NCI-H2029 treated with DMSO at 0.1 percent for 48 hours (cell line): ENCODE measurements at regions not wholly inside any gene's neighbourhood (a gene's known extent, or its start where the extent isn't known, plus 50 kb on each side); places are given as distances from the start of the nearest gene placed in this dataset.
"Not testable (repeated sequence)": the region's sequence is repeated elsewhere in the genome, so short reads cannot be mapped to it uniquely, and the experiment has no call there.

ENCODE experiments used
- DNase-seq: peaks from one replicate; lab custom pipeline; 2025; lab: John Stamatoyannopoulos, UW

DNA sequence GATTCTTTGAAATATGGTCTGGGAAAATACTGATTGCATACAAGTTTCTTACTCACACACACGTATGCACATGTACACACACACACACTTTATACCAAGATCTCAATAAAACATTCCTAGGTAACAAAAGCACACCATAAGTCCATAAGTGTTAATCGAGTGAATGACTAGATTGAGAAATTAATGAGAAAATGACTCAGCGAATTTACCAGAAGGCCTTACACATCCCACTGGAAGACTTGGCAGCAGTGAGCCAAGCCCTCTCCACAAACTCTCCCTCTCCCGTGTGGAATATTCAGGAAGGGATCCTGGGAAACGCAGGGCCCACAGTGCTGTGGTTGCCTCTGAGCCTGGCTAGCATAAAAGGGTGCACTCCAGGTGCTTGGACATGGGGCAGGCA is 227.2 kb downstream of the LY86 start:
- no peak for DNase-seq

DNA sequence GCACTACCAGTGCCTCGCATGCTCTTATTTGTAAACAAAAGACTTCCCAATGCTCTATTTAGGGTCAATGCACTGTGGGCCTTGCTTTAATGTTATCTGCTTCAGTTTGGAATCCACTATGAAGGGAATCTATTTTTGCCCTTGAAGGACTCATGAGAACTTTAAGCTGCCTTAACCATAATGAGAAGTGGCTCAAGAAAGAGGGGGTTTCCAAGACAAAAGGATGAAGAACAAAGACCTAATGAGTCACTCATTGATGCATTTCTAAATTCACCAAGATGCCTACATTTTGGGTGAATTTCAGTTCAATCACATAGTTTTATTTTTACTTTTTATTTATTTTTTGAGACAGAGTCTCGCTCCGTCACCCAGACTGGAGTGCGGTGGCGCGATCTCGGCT is 228.2 kb downstream of the LY86 start:
- no peak for DNase-seq

DNA sequence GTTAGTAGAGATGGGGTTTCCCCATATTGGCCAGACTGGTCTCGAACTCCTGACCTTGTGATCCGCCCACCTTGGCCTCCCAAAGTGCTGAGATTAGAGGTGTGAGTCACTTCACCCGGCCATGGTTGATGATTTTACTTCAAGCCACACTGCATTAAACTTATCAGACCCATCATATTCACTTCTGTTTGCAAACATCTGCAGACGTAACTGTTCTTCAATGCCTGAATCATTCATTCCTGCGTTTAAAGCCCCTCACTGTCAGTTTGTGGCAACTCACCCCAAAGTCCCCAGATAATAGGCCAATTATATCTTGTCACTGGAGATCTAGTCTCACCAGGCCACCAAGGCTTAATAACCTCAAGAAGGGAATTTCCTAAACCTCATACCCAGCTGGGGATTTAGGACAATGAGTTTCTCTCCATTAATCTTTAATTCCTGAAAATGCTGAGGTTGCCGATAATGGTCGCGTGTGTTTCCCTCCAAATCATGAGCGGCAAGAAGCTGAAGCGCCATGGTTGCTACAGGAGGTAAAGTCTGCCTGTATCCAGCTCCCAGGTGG is 229.6 kb downstream of the LY86 start:
- DNase-seq = no peak

DNA sequence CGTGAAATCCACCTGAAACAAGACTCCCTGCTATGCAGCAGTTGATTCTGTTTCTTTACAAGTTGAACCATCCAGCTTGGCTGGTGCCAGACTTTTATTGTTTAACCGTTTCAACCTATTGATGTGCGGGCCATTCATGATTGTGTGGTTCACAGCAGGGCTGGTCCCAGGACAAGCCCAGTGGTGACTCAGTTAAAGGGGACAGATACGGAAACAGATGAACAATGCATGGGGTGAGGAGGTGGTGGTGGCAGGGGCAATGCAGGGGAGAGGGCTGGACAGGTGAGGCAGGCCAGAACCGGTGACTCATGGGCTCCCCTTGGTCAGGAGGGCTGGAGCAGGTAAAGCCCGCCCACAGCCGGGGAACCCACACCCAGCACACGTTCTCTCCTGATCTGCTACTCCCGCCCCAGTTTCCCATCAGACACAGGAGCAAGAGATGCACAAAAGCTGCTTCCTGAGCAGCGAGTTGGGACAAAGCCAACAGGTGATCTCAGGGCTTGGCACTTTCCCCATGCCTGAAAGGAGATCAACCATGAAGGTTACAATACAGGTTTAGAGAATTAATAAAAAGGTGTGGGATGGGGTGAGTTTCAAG is 232.2 kb downstream of the LY86 start:
- DNase-seq = peak; percentile 99

DNA sequence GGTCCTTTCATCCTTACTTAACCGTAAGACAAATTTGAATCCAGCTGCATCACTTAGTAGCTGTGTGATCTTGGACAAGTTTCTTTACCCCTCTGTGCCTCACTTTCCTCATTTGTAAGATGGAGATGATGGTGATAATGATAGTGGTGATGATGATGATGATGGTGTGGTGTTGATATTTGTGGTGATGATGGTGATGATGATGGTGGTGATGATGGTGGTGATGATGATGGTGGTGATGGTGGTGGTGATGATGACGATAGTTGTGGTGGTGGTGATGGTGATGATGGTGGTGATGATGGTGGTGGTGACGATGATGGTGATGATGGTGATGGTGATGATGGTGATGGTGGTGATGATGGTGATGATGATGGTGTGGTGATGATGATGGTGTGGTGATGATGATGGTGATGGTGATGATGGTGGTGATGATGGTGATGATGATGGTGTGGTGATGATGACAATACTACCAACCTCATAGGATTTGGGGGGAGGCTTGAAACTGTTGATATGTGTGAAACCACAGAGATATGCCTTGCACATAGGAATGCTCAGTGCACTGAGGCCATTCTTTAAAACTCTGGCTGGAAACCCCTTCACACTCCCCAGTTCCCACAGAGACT is 233.2 kb downstream of the LY86 start:
- no peak for DNase-seq

DNA sequence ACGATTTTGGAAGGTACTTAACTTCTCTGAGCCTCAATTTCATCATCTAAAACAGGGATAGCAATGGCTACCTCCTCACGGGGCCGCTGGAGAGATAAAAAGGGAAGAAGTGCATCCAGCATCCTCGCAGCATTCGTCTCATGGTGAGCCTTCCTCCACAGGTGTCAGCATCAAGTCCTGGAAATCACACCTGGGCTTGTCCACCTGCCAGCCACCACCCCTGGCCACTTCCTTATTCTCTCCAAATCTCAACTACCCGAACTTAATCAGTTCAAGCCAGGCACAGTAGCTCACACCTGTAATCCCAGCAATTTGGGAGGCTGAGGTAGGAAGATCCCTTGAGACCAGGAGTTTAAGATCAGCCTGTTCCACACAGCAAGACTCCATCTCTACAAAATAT is 234.5 kb downstream of the LY86 start:
- DNase-seq = no peak

DNA sequence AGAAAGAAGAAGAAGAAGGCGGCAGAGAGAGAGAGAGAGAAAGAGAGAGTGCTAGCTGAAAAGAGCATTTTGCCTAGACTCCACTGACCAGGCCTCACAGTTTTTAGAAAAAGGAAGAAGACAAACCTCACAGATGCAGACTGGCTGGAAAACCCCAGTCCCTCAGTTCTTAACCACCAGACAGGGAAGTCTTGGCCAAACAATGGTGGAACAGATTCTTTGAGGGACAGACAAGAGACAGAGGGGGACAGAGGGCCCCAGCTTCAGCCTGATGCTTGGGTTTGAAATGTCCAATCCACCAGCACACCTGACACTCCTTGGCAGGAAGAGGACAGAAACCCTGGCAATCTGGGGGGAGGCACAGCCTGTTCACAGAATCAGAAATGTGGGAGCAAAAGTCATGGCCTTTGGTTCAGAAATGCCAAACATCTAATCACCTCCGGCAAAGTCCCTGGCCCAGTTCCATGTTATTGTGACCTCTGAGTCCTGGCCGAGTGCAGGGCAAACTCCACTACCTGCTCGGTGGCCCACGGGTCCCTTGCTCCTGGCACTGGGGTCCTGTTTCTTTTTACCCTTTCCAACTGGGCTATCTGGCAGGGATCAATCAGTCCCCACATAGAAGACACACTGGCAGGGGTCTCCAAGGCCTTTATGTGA is 235.2 kb downstream of the LY86 start:
- DNase-seq = no peak

DNA sequence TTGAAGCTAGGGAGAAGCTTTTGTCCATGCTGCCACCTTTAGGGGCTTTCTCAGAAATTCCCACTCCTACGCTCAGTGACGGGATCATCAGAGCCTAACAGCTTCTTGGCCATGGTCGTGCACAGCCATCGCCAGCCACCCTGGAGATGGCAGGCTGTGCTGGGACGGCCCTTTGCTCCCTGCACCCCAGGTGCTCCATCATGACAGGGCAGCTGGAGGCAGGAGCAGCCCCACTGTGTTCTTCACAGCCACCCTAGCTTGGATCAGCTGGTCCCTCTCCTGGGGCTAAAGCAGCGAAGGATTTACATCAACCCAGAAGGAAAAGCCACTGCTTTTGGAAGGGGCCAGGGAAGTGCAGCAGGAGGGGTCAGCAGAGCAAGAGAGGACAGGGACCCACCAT is 235.9 kb downstream of the LY86 start:
- no peak for DNase-seq

DNA sequence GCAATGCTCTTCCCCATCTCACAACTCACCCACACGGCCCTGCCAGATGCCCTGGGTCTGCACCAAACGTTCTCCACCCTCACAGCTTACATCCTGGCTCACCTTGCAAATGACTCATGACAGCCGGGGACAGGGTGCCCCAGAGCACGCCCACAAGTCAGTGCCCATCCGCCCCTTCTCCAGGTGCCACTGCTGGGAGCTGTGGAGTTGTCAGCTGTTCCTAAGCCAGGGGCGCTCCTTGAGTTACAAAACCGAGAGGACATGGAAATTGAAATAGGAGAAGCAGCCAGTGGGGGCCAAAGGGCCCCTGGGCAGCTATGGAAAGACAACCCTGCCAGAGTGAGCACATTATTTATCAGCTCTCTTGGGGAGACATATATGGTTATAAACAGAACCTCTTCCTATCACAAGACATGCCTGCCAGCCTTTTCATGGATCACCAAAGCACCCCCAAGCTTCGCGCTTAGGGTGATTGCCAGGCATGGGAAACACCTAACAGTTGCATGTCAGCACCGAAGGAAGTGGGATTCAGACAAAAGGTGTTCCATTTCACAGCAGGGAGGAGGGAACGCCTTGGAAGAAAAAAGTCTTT is 236.8 kb downstream of the LY86 start:
- DNase-seq = peak; percentile 99

DNA sequence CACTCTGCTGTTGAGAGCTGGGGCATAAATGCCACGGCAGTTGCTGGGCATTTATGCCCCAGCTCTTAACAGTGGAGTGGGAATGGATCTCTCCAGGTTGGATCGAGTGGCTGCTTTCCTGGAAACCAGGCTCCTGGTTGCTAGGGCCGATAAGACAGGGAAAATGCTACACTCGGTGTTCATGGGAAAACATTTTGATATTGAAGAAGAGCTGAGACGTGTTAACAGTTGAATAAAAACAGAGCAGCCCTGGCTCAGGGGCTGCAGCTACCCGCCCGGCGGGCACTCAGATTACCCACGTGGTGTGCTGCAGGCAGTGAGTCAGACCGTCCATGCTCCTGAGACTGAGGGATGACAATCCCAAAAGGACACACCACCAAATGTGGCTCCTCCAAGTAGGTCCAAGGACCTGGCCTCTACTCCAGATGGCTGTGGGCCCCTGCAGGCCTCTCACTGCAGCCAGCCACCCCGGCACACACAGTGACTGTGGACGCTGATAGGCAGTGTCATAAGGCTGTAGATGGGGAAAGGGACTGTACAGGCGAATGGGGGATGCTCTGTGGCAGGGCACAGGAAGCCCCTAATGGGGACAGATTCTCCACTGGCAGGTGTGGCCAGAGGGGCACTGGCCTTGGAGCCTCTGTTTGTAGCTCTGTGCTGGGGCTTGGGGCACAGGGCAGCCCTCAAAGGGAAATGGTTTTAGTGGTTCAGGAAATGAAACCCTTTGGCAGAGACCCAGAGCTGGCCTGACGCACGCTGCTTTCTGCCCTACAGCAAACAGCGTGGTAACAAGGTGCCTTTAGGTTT is 237.8 kb downstream of the LY86 start:
- peak; percentile 99 for DNase-seq

DNA sequence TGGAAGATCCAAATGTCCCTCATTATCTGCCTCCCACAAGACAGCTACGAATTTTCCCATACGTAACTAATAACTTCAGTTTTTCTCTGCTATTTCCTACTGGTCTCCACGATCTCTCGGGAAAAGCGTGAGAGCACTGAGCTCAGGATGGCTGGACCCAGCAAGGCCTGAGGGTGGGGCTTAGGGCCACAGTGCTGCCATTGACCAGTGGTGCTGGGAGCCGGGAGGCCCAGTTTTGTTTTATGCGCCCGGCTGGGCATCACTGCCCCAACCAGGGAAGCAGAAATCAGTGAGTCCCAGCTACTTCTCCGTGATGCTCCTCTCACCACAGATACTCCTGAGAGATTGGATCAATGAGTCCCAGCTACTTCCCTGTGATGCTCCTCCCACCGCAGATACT is 238.4 kb downstream of the LY86 start:
- DNase-seq = no peak

DNA sequence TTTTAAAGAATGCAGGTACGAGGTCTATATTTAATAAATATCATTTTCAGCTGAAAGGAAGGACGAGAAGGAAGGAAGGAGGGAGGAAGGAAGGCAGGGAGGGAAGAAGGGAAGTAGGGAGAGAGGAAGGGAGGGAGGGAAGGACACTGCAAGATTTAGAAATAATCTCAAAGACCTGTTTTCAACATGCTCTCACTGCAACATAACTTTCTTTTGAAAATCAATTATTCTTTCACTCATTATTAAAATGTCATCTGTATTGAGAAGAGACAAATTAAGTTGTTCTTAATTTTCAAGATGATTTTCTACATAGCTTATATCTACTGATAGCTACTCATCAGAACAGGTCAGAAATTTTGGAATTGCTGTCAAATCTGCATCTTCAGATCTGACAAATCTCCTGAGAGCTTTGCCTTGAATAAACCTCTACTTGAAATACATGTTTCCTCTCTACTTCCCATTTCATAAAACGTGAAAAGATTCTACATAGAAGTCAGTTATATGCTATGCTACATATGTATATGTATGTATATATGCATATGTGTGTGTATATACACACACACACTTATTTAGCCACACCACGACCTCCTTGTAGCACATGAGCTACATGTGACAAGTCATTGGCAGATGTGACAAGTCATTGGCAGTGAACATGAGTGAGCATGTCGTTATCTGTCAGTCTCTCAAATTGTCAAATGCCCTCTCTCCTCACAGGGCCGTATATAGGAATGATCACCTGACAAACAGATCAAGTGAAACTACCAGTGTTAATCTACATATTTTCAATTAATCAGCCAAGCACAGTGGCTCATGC is 241.6 kb downstream of the LY86 start:
- DNase-seq = no peak

DNA sequence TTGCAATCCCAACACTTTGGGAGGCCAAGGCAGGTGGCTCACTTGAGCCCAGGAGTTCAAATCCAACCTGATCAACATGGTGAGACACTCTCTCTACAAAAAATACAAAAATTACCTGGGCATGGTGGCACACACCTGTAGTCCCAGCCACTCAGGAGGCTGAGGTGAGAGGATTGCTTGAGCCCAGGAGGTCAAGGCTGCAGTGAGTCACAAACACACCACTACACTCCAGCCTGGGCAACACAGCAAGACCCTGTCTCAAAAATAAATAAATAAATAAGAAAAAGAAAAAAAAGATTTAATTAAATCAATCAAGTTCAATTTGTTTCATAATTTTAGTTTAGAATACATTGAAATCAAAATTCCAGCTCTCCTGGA is 242.2 kb downstream of the LY86 start:
- DNase-seq = not testable (repeated sequence)

DNA sequence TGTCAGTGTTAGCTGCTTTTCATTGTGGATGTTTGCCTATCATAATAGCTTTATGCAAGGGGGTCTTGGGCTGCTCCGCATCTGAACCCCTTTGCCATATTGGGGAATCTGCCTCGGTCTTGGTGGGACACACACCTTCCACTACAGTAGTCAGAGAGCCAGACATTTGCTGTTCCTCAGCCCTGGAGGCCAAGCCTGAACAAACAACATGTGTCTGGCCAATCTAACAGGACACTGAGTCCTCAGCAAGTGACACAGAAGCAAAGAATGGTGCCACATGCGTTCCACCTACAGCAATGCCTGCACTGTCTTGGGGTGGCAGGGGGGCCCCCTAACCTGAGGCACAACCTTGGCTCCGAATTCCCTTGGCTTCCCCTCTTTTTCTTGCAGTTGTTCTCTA is 243.9 kb downstream of the LY86 start:
- DNase-seq = no peak

DNA sequence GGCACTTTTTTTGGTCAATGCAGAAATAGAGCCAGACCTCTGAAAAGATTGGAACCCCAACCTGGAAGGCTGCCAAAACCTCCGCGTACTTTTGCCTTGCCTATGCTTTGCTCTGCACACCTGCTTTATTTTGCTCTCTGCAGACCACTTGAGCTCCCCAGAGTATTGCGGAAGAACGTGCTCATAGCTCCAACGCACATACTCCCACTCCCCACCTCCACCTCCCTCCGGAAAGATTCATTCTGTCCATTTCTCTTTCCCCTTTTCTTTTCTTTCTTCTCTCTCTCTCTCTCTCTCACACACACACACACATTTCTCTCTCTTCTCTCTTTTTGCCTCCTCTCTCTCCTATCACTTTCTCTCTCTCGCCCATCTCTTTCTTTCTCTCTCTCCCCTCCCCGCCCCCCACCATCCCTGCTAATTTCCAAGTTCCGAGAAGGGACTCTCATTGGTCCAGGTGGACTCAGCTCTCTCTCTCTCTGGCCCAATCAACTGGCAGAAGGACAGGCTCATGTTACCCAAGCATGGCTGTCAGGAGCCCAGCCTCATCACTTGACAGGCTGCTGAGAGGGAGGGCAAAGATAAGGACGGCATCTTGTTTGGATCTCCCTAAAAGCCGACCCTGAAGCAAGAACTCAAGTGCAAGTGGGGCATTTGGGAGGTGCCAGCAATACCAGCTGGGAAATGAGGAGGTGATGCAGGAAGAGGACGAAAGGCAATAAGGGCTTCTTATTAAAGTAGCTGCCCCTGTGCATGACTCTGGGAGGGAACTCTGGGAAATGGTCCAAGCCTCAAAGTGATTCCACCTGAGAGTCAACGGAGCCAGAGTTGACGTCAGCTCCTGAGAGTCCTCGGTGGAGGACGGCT is 246.1 kb downstream of the LY86 start:
- peak; percentile 99 for DNase-seq

DNA sequence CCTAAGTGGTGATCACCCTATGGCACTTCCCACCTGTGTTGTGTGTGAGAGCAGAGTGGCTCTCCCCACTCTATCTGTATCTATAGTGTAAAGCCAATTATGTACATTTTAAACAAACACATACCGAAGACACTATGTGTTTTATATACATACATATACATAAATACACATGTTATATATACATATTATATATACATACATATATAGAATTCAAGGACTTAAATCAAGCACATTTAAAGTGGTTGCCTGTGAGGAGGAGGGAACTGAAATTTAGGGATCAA is 246.6 kb downstream of the LY86 start:
- DNase-seq = no peak

DNA sequence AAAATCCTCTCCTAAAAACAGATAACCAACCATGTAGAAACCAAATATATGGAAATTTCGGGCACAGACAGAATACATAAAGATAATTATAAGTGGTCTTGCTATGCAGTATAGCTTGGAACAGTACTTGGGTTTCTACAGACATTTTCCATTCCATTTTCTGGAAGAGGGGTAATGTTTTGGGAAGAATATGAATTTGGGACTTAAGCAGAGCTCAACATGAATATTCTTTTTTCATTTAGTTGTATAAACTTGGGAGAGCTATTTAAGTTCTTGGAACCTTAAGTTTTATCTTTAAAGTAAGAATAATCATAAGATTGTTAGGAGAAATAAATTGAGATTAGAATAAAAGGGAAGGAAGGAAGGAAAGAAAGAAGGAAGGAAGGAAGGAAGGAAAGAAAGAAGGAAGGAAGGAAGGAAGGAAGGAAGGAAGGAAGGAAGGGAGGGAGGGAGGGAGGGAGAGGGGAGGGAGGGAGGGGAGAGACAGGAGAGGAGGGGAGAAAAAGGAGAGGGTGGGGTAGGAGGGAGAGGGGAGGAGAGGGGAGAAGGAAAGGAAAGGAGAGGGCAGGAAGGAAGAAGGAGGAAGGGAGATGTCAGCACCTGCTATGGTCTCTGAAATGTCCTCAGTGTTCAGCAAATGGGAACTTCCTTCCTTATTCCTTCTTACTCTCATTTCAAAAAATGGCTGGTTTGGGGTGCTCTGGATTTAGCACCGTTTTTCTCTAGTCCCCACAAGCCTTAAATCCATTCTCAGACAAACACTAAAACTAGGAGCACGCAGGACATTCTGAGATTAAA is 248.3 kb downstream of the LY86 start:
- DNase-seq = no peak

DNA sequence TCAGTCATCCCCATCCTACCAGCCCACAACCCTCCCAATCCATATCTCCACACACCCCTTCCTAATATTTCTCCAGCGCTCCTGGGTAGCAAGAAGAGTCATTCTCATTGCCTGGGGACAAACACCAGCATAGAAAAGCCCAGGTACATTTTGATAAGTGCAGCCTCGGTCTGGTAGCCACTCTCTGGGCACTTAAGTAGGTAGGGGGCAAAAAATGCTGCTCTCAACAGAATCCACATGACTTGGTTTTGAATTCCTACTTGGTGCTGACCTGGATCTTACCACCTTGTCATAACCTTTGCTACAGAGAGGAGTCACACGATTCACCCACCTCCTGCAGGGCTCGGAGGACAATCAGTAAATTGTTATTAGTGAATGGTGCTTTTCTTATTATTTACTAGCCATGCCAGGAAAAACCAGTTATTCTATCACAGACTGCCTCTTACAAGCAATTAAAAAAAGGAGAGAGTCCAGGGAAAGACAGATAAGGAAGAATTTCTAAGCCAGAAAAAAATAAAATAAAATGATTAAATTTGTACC is 249.1 kb downstream of the LY86 start:
- DNase-seq = no peak

DNA sequence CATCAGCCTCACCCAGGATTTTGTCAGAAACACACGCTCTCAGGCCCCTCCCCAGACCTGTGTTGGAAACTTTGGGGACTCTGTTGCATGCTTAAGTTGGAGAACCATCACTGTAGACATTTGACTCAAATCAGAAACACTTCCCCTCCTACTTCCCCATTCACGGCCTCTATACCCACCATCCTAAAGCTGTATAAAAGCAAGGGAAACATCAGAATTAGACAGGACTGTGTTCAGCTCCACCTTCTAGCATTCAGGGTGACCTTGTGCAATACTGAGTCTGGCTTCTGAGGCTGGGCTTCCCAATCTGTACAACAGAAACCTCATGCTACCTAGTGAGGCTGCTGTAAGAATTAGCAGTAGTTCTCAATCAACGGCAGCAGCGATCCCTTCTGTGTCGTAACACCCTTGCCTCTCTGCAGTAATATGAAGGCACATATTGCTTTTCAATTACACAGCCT is 252.3 kb downstream of the LY86 start:
- DNase-seq = no peak
